ENCODE measurements at regions not wholly inside any gene's neighbourhood (a gene's known extent, or its start where the extent isn't known, plus 50 kb on each side); places are given as distances from the start of the nearest gene placed in this dataset.

- Histone ChIP-seq H3K9me2 (replicated peaks; ENCODE audit: low read depth, low read length) (no peaks in the 10 kb centered on the region), H3K36me3 (ENCODE audit: insufficient read depth, low read length) (no peaks in the 10 kb centered on the region), H3K4me2 (ENCODE audit: low read depth, low read length, poor library complexity, severe bottlenecking) (no peak overlapping the region), H3K9ac (ENCODE audit: low read depth, low read length, poor library complexity, severe bottlenecking) (no peak overlapping the region), H3K9me3 (ENCODE audit: insufficient read depth, low read depth, low read length) (no peaks in the 10 kb centered on the region), H3F3A (ENCODE audit: low read depth) (no peaks in the 10 kb centered on the region), H2AFZ (ENCODE audit: low read length) (no peak overlapping the region), H3K79me2 (ENCODE audit: insufficient read depth, low read length) (no peaks in the 10 kb centered on the region), H3K4me1 (ENCODE audit: insufficient read depth, low read length, poor library complexity, severe bottlenecking) (no peaks in the 10 kb centered on the region), H3K27me3 (ENCODE audit: insufficient read depth, low read length, poor library complexity, severe bottlenecking) (no peaks in the 10 kb centered on the region), H3K4me3 (ENCODE audit: low read length, poor library complexity, severe bottlenecking) (no peak overlapping the region), H4K20me1 (ENCODE audit: insufficient read depth, low read length, poor library complexity, severe bottlenecking) (no peaks in the 10 kb centered on the region)
- TF ChIP-seq EZH2phosphoT487 (IDR thresholded peaks at IDR 0.05; ENCODE audit: borderline replicate concordance) (no peak), CTCF (conservative IDR thresholded peaks at IDR 0.05; ENCODE audit: low read length) (no peak)
Observed at GRCh38 chr11:122436188-122436555, 219.3 kb upstream of the UBASH3B start.

GRCh38 chr11:122435540-122436187 lies 219.9 kb upstream of the UBASH3B start:
- Histone ChIP-seq H3K4me2 (ENCODE audit: low read depth, low read length, poor library complexity, severe bottlenecking) (no peak overlapping the region), H3K9me3 (ENCODE audit: insufficient read depth, low read depth, low read length) (no peaks in the 10 kb centered on the region), H3K9ac (ENCODE audit: low read depth, low read length, poor library complexity, severe bottlenecking) (no peak overlapping the region), H2AFZ (ENCODE audit: low read length) (no peak overlapping the region), H3F3A (ENCODE audit: low read depth) (no peaks in the 10 kb centered on the region), H3K9me2 (replicated peaks; ENCODE audit: low read depth, low read length) (no peaks in the 10 kb centered on the region), H3K27me3 (ENCODE audit: insufficient read depth, low read length, poor library complexity, severe bottlenecking) (no peaks in the 10 kb centered on the region), H3K79me2 (ENCODE audit: insufficient read depth, low read length) (no peaks in the 10 kb centered on the region), H3K4me1 (ENCODE audit: insufficient read depth, low read length, poor library complexity, severe bottlenecking) (no peaks in the 10 kb centered on the region), H3K4me3 (ENCODE audit: low read length, poor library complexity, severe bottlenecking) (no peak overlapping the region), H3K36me3 (ENCODE audit: insufficient read depth, low read length) (no peaks in the 10 kb centered on the region), H4K20me1 (ENCODE audit: insufficient read depth, low read length, poor library complexity, severe bottlenecking) (no peaks in the 10 kb centered on the region)
- no peak for TF ChIP-seq CTCF (conservative IDR thresholded peaks at IDR 0.05; ENCODE audit: low read length)
- TF ChIP-seq EZH2phosphoT487 (IDR thresholded peaks at IDR 0.05; ENCODE audit: borderline replicate concordance): no peak

- H3K4me3 ChIP-seq (ENCODE audit: low read length, poor library complexity, severe bottlenecking): no peak overlapping the region
- H3K9me2 ChIP-seq (replicated peaks; ENCODE audit: low read depth, low read length): no peaks in the 10 kb centered on the region
- no peaks in the 10 kb centered on the region for H3K9me3 ChIP-seq (ENCODE audit: insufficient read depth, low read depth, low read length)
- H3K27me3 ChIP-seq (ENCODE audit: insufficient read depth, low read length, poor library complexity, severe bottlenecking): no peaks in the 10 kb centered on the region
- no peaks in the 10 kb centered on the region for H3K36me3 ChIP-seq (ENCODE audit: insufficient read depth, low read length)
- no peaks in the 10 kb centered on the region for H4K20me1 ChIP-seq (ENCODE audit: insufficient read depth, low read length, poor library complexity, severe bottlenecking)
- no peak overlapping the region for H3K4me2 ChIP-seq (ENCODE audit: low read depth, low read length, poor library complexity, severe bottlenecking)
- TF ChIP-seq CTCF (conservative IDR thresholded peaks at IDR 0.05; ENCODE audit: low read length) (no peak), EZH2phosphoT487 (IDR thresholded peaks at IDR 0.05; ENCODE audit: borderline replicate concordance) (no peak)
- no peaks in the 10 kb centered on the region for H3K79me2 ChIP-seq (ENCODE audit: insufficient read depth, low read length)
- no peaks in the 10 kb centered on the region for H3K4me1 ChIP-seq (ENCODE audit: insufficient read depth, low read length, poor library complexity, severe bottlenecking)
- H3K9ac ChIP-seq (ENCODE audit: low read depth, low read length, poor library complexity, severe bottlenecking): no peak overlapping the region
- no peaks in the 10 kb centered on the region for H3F3A ChIP-seq (ENCODE audit: low read depth)
- no peak overlapping the region for H2AFZ ChIP-seq (ENCODE audit: low read length)
Observed at GRCh38 chr11:122434786-122435185, 220.7 kb upstream of the UBASH3B start.

Data from Loucy (cell line).